ENCODE measurements at regions not wholly inside any gene's neighbourhood (a gene's known extent, or its start where the extent isn't known, plus 50 kb on each side); places are given as distances from the start of the nearest gene placed in this dataset.
A peak's percentile ranks its signal among the peaks of the same experiment; 100 is the strongest.

- no peak overlapping the region for H3K9ac ChIP-seq (ENCODE audit: insufficient read depth, low read length)
- H3K4me2 ChIP-seq (ENCODE audit: extremely low read depth, insufficient read depth, low read length): no peak overlapping the region
- no peaks in the 10 kb centered on the region for H3K79me2 ChIP-seq (ENCODE audit: control insufficient read depth, insufficient read depth, low read length)
- H3K4me1 ChIP-seq (ENCODE audit: control insufficient read depth, extremely low read depth, insufficient read depth, low read length): no peaks in the 10 kb centered on the region
- no peaks in the 10 kb centered on the region for H4K20me1 ChIP-seq (ENCODE audit: control insufficient read depth, extremely low read depth, insufficient read depth, low read length)
- H2AFZ ChIP-seq (ENCODE audit: low read length): no peak overlapping the region
- TF ChIP-seq EZH2 (IDR thresholded peaks at IDR 0.05; ENCODE audit: low read length, missing control alignments): no peak
- TF ChIP-seq CTCF (conservative IDR thresholded peaks at IDR 0.05 in 1 of 2, IDR thresholded peaks at IDR 0.05 in 1 of 2; ENCODE audit: low read depth in 1 of 2, low read length in 2 of 2): no peak
- no peak overlapping the region for H3K27ac ChIP-seq (ENCODE audit: insufficient read depth, low read length)
- no peaks in the 10 kb centered on the region for H3K27me3 ChIP-seq (ENCODE audit: control insufficient read depth, insufficient read depth, low read length)
- no peaks in the 10 kb centered on the region for H3K36me3 ChIP-seq (ENCODE audit: control insufficient read depth, insufficient read depth, low read length)
- DNase-seq (ENCODE audit: low read depth in 2 of 2): no peak
- no peaks in the 10 kb centered on the region for H3K9me3 ChIP-seq (ENCODE audit: control insufficient read depth, insufficient read depth, low read depth, low read length)
- H3K4me3 ChIP-seq (replicated peaks in 1 of 4; ENCODE audit: control extremely low read depth in 1 of 4, insufficient read depth in 1 of 4, low read depth in 3 of 4, low read length in 4 of 4): no peak overlapping the region
These were observed 210.7 kb upstream of the ATP2B1 start for GRCh38 chr12:89919241-89919906.

DNA sequence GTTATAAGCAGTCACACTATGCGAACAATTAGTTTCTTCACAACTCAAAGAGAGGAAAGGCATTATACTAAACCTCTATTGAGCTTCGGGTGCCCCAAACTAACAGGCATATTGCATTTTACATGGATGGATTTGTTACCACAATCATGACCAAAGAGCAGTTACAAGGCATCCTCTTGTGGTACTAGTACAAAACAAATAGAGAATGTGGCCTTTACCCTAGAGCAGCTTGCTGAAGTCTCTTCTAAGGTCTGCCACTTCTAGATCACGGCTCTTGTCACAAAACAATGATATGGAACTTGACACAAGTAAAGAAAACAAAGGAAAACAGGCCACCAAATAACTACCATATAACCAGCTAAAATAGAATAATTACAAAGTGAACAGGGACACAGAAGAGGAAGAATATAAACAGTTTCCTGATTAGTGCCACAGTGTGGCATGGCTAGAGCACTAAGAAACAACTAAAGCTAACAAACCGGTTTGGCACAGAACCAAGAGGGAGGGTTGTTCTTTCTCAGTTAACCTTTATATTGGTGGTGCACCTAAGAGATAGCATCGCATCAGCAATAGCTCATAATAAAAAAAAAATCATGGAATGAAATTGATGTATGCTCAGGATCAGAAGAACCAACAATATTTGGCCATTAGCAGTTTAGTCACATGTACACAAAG, 209.7 kb upstream of the ATP2B1 start:
- Histone ChIP-seq H3K79me2 (ENCODE audit: control insufficient read depth, insufficient read depth, low read length) (no peaks in the 10 kb centered on the region), H3K27ac (ENCODE audit: insufficient read depth, low read length) (no peak overlapping the region), H3K4me2 (ENCODE audit: extremely low read depth, insufficient read depth, low read length) (no peak overlapping the region), H3K9ac (ENCODE audit: insufficient read depth, low read length) (no peak overlapping the region), H4K20me1 (ENCODE audit: control insufficient read depth, extremely low read depth, insufficient read depth, low read length) (no peaks in the 10 kb centered on the region), H3K36me3 (ENCODE audit: control insufficient read depth, insufficient read depth, low read length) (no peaks in the 10 kb centered on the region), H3K4me3 (replicated peaks in 1 of 4; ENCODE audit: control extremely low read depth in 1 of 4, insufficient read depth in 1 of 4, low read depth in 3 of 4, low read length in 4 of 4) (no peak overlapping the region), H3K27me3 (ENCODE audit: control insufficient read depth, insufficient read depth, low read length) (no peaks in the 10 kb centered on the region), H3K9me3 (ENCODE audit: control insufficient read depth, insufficient read depth, low read depth, low read length) (no peaks in the 10 kb centered on the region), H2AFZ (ENCODE audit: low read length) (no peak overlapping the region), H3K4me1 (ENCODE audit: control insufficient read depth, extremely low read depth, insufficient read depth, low read length) (no peaks in the 10 kb centered on the region)
- DNase-seq (ENCODE audit: low read depth in 2 of 2): peak in 1 of 2 donors; percentile 4
- TF ChIP-seq CTCF (conservative IDR thresholded peaks at IDR 0.05 in 1 of 2, IDR thresholded peaks at IDR 0.05 in 1 of 2; ENCODE audit: low read depth in 1 of 2, low read length in 2 of 2) (no peak), EZH2 (IDR thresholded peaks at IDR 0.05; ENCODE audit: low read length, missing control alignments) (no peak)

DNA sequence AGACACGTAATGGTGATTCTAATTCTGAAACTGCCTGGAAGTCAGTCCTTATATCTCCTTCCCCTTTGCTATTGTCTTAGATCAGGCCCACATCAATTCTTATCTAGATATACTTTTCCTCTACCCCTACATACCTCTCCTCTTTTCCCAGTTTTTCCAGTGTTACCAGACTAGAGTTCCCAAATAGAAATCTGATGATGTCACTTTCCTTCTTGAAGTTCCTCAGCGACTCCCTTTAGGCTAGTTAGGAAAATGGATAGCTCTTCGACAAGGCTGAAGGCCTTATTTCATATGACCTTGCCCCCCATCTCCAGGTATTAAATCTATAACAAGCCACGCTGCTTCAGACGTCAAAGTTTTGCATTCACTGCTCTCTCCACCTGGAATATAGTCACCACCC, 201.1 kb upstream of the ATP2B1 start:
- no peak for DNase-seq (ENCODE audit: low read depth in 2 of 2)
- Histone ChIP-seq H3K27me3 (ENCODE audit: control insufficient read depth, insufficient read depth, low read length) (no peaks in the 10 kb centered on the region), H3K4me3 (replicated peaks in 1 of 4; ENCODE audit: control extremely low read depth in 1 of 4, insufficient read depth in 1 of 4, low read depth in 3 of 4, low read length in 4 of 4) (no peak overlapping the region), H3K4me1 (ENCODE audit: control insufficient read depth, extremely low read depth, insufficient read depth, low read length) (no peaks in the 10 kb centered on the region), H3K36me3 (ENCODE audit: control insufficient read depth, insufficient read depth, low read length) (no peaks in the 10 kb centered on the region), H3K79me2 (ENCODE audit: control insufficient read depth, insufficient read depth, low read length) (no peaks in the 10 kb centered on the region), H4K20me1 (ENCODE audit: control insufficient read depth, extremely low read depth, insufficient read depth, low read length) (no peaks in the 10 kb centered on the region), H3K9ac (ENCODE audit: insufficient read depth, low read length) (no peak overlapping the region), H3K4me2 (ENCODE audit: extremely low read depth, insufficient read depth, low read length) (no peak overlapping the region), H2AFZ (ENCODE audit: low read length) (no peak overlapping the region), H3K9me3 (ENCODE audit: control insufficient read depth, insufficient read depth, low read depth, low read length) (no peaks in the 10 kb centered on the region), H3K27ac (ENCODE audit: insufficient read depth, low read length) (no peak overlapping the region)
- TF ChIP-seq CTCF (conservative IDR thresholded peaks at IDR 0.05 in 1 of 2, IDR thresholded peaks at IDR 0.05 in 1 of 2; ENCODE audit: low read depth in 1 of 2, low read length in 2 of 2) (no peak), EZH2 (IDR thresholded peaks at IDR 0.05; ENCODE audit: low read length, missing control alignments) (no peak)
